HEK293T (cell line): ENCODE measurements at regions not wholly inside any gene's neighbourhood (a gene's known extent, or its start where the extent isn't known, plus 50 kb on each side); places are given as distances from the start of the nearest gene placed in this dataset.

ENCODE experiments used
- BHLHE40 ChIP-seq: fragments of 450-650 bp; IDR thresholded peaks from 2 replicates; pipeline ENCODE4 v1.6.1; 2016; ENCODE audit warnings: mild to moderate bottlenecking, moderate library complexity, borderline replicate concordance
- FOXA1 ChIP-seq: fragments of 450-650 bp; IDR thresholded peaks from 2 replicates; pipeline ENCODE4 v1.6.1; 2016; ENCODE audit warnings: mild to moderate bottlenecking
- FOXM1 ChIP-seq: fragments of 450-650 bp; IDR thresholded peaks from 2 replicates; pipeline ENCODE4 v1.6.1; 2017; ENCODE audit warnings: mild to moderate bottlenecking, borderline replicate concordance
- NFRKB ChIP-seq: fragments of 450-650 bp; IDR thresholded peaks from 2 replicates; pipeline ENCODE4 v1.6.1; 2016; ENCODE audit warnings: mild to moderate bottlenecking, moderate library complexity
- SP1 ChIP-seq: fragments of 450-650 bp; IDR thresholded peaks from 2 replicates; pipeline ENCODE4 v1.6.1; 2017
- TARDBP ChIP-seq: fragments of 450-650 bp; IDR thresholded peaks from 2 replicates; pipeline ENCODE4 v1.6.1; 2016
- ZNF384 ChIP-seq: fragments of 450-650 bp; IDR thresholded peaks from 2 replicates; pipeline ENCODE4 v1.6.1; 2016

GRCh38 chr17:71149607-71150006 lies 971.2 kb upstream of the SOX9 start:
- TF ChIP-seq FOXM1: no peak
- no peak for TF ChIP-seq ZNF384
- TF ChIP-seq SP1: no peak
- TF ChIP-seq BHLHE40: no peak
- no peak for TF ChIP-seq FOXA1
- TF ChIP-seq NFRKB: no peak
- TF ChIP-seq TARDBP: no peak
